ENCODE measurements at regions not wholly inside any gene's neighbourhood (a gene's known extent, or its start where the extent isn't known, plus 50 kb on each side); places are given as distances from the start of the nearest gene placed in this dataset.
"Not testable (repeated sequence)": the region's sequence is repeated elsewhere in the genome, so short reads cannot be mapped to it uniquely, and the experiment has no call there.

DNA sequence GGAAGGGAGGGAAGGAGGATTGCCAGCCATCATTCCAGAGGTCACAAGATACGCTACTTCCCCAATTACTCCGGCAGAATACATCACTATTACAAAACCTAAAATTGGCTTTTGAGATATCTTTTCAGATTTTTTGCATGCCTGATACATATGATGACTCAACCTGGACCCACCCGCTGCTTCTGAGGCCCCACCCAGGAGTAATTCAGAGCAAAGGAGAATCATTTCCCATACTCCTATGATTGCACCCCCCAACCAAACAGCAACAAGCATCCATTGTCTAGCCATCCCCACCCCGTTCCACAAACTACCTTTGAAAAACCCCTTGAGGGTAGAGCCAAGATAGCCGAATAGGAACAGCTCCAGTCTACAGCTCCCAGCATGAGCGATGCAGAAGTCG lies 163.5 kb upstream of the GJE1 start:
- no peak for DNase-seq

DNA sequence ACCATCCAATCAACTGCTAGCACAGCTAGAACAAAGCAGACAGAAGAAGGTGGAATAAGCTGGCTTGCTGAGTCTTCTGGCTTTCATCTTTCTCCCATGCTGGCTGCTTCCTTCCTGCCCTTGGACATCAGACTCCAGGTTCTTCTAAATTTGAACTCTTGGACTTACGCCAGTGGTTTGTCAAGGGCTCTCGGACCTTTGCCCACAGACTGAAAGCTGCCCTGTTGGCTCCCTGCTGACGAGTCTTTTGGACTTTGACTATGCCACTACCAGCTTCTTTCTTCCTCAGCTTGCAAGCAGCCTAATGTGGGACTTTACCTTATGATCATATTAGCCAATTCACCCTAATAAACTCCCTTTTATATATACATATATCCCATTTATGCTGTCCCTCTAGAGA lies 164.1 kb upstream of the GJE1 start:
- DNase-seq: no peak

DNA sequence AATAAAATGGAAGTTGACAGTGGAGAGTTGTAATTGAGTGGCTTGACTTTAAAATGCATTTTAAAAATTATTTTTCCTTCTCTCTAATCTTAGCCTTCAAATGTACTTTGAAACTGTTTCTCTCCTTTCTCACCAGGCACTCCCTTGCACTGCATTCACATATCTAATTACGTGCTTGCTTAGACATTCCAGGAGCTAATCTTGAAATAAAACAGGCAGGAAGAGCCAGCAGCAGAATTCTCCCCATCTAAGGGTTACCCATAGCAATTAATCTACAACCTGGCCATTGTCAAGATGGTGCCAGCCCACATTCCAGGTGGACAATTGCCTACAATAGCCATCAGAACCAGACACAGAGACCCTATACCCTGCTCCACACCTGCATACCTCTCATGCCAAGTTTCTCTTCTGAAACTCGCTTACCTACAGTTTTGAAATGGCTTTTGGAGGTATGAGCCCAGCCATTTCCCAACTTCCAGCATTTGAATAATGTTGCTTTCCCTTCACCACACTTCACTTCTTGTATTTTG lies 167.6 kb upstream of the GJE1 start:
- DNase-seq: no peak

DNA sequence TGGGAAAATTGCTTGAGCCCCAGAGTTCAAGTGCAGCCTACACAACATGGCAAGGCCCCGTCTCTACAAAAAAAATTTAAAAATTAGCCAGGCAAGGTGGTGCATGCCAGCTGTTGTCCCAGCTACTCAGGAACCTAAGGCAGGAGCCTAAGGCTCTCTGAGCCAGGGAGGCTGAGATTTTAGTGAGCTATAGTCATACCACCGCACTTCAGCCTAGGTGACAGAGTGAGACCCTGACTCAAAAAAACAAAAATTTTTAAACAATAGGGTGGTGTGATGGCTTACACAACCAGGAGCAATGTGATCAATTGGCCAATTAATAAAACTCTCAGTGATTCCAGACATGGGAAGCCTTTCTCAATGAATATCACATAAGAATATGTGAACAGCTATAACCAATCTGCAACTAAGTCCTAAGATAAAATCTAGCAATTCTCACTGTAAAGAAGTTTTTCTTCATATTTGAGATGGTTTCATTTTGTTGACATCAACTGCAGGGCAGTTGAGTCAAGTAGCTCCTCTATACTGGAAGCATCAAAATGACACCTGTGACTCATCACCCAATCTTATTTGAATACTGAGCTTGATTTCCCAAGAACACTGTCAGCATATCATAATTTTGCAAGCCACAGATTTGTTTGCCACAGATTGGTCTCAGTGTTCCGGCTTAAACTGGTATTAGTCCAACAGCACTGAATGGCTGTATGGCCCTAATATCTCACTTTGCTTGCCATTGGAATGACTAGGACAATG lies 169.0 kb upstream of the GJE1 start:
- DNase-seq: no peak

DNA sequence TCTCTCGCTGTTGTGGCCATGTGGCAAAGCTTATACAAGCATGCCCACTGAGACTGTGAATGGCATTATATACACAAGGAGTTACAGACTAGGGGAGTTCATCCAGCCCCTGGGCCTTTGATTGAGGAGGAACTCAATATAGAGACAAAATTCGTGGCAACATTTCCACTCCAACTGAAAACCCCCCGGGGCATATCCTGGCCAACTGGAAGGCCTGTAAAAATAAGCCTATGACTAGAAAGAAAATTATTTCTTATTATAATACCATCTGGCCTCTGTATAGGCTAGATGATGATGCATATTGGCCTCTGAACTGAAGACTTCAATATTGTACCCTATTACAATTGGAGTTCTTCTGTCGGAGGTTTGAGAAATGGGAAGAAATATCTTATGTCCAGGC lies 175.5 kb upstream of the GJE1 start:
- DNase-seq: no peak

DNA sequence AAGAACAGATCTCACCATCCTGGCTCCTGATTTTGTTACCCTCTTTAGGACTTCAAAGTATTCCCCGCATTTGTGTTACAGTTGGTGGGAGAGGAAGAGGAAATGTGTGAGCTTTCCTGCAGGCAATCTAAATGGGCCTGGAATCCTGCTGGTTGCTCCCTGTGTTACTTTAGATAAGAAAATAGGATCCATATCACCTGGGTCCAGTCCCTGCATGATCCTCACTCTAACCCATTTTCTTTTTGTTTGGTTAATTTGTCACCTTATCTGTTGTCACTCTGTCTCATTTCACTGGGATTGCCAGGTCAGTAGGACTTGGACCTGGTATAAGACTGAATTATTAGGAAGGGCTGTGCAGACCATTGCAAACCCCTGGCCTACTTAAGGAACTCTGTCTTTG lies 175.9 kb upstream of the GJE1 start:
- no peak for DNase-seq

DNA sequence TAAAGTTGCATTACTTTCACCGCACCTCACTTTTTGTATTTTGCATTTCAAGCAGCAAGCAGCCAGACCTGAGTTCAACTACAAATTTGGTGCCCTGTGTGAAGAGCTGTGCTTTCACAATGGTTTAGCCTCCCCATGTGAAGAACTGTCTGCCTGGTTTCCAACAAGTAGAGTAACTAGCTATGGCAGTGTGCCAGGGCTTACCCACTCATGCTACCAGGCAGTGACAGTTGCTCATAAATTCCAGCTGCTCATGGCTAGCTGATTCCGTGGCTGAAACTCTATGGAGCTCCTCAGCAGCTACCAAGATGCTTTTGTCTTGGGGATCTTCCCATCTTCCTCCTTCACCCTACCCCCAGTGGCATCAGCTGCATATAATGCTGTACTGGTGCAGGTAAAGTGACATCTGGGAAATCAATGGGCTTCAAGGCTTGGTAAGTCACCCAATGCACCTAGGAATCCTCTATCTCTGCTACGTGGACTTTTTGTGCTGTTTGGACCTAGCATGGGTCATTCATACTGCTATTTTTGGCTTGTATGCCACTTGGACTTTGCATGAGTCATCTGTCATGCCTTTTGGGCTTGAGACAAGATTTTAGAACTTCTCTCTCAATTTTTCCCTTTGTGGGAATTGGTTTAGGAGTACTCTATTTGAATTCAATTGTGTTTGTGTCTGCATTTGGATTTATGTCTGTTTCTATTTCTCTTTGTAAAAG lies 176.5 kb upstream of the GJE1 start:
- DNase-seq: no peak

DNA sequence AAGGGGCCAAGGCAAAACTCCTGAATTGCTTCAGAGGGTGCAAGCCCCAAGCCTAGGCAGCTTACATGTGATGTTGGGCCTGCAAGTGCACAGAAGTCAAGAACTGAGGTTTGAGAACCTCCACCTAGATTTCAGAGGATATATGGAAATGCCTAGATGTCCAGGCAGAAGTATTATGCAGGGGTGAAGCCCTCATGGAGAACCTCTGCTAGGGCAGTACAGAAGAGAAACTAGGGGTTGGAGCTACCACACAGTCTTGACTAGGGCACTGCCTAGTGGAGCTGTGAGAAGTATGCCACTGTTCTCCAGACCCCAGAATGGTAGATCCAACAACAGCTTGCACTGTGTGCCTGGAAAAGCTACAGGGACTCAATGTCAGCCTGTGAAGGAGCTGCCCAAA lies 179.7 kb upstream of the GJE1 start:
- DNase-seq: no peak

DNA sequence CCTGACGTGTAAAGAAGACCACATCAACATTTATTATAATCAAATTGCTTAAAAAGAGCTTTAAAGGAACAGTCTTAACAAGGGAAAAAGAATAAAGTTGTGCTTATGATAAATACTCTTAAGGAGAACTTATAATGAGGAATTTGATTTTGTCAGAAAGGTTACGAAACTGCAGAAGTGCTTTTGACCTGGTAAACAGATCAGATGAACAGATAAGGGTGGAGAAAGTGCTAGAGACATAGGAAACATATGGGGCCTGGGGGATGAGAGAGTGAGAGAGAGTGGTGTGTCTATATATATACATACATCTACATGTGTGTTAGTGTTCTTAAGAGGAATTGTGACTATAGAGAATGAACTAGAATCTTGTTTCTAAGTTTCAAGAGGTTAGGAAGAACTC lies 186.2 kb upstream of the GJE1 start:
- DNase-seq: no peak

DNA sequence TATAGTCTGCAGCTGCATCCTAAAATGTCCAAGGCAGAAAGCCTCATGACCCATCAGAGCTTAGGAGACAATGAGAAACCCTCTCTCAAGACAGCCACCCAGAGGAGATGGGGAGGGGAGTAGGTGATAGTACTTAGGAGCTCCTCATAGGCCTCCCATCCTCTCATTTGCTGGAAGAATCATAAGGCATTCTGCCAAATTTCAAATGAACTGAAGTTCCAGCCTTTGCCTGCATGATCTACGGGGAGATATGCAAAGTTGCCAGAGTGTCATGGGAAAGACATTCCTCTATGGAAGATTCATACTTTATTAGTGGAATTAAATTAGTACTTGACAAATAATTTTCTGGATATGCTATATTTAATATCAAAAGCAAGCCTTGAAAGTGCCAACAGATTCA lies 194.1 kb upstream of the GJE1 start:
- DNase-seq: no peak

DNA sequence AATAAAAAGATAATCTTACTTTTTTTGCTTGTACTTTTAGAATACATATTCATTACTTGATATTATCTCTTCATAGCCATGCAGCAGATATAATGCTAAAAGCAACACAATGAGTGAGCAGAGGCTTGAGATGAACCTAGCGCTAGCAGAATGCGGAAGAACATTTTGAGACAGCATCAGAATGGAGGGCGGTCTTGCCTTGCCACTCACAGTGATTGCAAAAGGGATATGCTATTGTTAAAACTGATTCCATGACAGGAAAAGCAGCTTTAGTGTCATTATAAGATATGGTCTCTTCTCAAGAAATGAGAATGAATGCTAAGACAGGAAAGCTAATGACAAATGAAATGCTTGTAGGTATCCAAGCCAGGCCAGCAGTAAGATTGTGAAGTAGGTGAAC lies 200.0 kb upstream of the GJE1 start:
- DNase-seq: no peak

DNA sequence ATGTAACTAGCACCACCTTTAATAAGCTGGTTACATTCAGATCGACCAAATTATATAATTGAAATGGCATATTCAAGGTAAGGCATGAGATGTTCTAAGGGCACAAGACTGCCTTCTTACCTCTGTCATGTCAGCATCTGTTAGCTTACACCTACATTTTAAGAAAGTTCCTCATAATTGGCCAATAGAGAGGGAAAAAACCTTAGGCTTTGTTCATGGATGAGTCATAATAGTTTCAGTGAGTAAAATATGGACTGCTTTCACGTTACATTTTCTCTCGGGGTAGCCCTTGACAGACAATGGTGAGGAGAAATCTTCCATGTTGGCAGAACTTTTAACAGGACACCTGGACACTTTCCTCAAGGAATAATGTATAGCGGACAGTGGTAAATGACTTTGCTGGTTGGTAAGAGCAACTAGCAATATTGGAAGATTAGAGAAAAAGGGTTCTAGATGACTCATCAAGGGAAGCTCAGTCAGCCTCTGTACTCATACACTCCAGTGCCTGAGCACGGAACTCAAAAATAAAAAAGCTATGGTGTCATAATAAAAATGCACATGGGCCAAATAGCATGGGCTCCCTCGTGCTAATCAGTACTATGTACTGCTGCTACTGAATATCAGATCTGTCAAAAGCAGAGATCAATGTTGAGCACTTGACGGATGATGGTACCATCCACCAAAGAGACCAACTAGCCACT lies 206.4 kb upstream of the GJE1 start:
- not testable (repeated sequence) for DNase-seq

DNA sequence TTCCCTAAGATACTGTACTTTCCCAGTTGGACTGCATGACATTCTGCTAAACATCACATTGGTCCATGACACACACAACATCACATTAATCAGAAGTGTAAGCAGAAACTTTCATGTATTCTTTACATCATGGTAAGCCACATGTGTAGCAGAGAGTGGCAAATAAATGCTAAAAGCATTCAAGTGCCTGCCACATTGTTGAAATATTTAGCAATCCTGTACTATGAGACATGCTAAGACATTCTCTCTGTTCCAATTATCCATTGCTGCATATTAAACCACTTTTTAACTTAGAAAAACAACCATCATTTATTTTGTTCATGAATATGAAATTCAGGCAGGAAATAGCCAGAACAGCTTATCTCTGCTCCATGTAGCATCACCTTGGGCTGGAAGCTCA lies 207.7 kb upstream of the GJE1 start:
- no peak for DNase-seq

DNA sequence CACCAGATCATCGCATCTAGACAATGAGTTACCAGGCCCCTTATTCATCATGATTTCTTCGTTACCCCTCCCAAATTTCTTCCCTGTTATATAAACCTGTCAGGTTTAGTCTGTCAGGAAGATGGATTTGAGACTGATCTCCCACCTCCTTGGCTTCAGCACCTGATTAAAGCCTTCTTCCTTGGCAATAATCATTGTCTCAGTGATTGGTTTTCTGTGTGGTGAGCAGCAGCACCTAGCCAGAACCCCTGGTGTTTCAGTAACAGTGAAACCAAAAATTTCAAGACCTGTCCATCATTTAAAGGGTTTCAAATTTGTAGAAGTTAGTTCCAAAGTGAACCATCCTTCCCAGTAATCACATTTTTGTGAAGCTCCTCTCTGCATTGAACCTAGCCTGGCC lies 209.8 kb upstream of the GJE1 start:
- no peak for DNase-seq

DNA sequence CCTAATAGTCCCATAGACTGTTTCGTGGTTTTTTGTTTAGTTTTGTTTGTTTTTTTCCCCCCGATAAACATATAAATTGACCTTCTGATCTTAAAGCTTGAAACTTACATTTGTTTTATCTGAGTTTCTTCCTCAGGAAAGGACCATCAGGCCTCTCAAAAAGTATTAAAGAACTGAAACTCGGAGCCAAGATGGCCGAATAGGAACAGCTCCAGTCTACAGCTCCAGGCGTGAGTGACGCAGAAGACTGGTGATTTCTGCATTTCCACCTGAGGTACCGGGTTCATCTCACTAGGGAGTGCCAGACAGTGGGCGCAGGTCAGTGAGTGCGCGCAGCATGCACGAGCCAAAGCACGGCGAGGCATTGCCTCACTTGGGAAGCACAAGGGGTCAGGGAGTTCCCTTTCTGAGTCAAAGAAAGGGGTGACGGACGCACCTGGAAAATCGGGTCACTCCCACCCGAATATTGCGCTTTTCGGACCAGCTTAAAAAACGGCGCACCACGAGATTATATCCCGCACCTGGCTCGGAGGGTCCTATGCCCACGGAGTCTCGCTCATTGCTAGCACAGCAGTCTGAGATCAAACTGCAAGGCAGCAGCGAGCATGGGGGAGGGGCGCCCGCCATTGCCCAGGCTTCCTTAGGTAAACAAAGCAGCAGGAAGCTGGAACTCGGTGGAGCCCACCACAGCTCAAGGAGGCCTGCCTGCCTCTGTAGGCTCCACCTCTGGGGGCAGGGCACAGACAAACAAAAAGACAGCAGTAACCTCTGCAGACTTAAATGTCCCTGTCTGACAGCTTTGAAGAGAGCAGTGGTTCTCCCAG lies 215.8 kb upstream of the GJE1 start:
- not testable (repeated sequence) for DNase-seq

DNA sequence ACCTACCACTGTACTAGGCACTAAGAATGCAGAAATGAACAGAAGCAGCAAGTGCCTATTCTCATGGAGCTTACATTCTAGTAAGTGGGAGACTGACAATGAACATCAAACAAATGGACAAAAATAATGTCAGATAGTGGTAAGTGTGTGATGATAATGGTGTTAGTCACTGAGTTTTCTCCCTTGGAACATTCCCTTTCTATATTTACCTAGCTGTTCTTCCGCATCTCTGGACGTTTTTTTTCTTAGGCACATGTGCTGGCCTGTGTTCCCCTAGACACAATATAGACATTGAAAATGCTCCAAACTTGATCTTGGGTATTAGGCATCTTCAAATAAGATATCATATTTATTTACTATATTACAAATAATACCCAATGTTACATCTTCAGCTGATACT lies 218.1 kb upstream of the GJE1 start:
- no peak for DNase-seq

DNA sequence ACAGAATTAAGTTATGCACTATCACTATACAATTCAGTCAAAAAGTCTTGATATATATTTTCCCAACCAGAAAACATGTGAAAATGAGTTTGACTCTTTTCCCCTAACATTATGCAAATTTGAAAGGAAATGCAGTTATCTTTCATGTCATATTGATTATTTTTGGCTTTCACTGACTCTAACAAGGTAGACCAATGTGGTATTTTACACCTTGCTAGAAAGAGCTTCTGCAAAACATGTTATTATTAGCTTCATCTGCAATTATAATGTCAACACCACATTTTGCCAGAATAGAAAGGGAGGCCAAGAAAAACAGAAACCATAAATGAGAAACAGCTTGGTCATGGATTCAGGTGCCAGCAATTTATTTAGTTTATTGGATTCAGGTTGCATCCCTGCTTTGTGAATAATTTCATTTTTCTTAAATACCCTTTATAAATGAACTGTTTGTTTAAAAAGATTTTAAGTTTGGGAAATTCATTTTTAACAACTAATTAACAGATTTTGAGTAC lies 226.1 kb upstream of the GJE1 start:
- DNase-seq: no peak

DNA sequence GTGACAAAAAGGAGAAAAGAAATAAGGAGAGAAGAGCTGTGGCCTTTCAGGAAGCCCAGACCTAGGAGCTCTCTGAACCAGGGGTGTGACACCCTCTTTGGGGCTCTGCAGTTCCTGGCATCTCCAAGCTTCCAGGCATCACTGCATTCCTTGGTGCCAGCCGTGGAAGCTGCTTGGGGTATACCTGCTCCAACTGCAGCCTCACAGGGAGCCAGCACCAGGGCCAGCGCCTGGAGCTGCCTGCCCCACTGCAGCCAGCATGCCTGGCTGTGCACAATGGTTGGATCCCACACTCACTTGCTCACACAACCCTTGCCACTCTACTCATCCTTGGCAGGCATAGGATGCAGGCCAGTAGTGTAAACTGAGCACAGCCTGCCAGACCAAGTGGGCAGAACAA lies 242.1 kb upstream of the GJE1 start:
- DNase-seq: no peak

DNA sequence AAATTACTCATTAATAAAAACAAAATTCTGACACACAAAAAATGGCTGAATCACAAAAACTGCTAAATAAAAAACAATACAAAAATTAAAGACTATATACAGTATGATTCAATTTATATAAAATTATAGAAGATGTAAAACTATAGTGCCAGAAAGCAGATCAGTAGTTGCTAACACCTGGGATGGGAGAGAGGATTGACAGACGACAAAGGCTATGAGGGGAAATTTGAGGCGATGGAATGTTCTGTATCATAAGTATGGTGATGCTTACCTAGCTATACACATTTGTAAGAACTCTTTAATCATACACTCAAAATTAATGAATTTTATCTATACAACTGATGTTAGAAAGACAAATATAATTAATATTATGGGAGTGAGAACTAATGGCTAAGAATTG lies 247.9 kb upstream of the GJE1 start:
- no peak for DNase-seq

DNA sequence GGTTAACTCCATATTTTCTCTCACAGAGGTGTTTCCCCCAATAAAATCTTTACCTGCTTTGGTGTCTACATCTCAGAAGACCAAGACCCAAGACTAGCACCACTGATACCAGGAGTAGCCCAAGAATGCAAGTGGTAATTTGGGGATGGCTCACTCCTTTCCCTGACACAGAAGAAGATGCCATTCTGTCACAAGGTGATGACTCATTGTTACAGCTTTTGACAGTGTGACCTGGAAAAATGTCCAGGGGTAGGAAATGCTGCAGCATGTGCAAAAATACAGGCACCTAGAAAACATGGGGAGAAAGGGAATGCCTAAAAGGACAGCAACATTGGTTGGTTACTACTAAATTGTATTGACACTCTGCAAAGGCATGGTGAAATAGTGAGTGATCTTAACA lies 254.0 kb upstream of the GJE1 start:
- no peak for DNase-seq

DNA sequence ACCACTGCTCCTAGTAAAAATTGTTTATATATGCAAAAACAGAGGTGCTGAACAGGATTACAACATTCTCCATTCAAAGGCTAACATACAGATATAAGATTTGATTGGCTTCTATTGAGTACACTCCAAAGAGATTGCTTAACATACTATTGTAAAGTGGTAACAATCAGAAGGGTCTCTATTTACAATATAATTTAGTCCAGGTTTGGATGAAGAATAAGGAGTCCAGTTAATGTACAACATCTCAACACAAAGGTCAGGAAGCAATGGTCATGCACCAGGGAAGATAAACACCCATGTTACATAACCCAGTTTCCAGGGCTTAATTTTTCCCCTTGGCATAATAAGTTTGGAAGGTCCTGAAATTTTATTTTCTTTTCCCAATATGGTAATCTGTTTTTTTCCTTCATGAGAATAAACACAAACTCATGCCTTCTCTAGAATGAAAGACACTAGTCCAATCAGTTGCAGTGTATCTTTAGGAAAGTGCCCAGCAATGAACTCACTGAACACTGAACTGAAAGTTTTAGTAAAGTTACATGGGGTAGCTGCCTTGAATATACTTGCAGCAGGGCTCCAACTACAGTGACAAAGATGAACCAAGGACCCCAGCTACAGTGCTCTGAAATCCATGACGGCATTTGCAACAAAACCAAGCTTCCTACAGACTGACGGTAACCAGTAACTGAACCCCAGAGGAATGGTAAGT lies 255.3 kb upstream of the GJE1 start:
- no peak for DNase-seq

DNA sequence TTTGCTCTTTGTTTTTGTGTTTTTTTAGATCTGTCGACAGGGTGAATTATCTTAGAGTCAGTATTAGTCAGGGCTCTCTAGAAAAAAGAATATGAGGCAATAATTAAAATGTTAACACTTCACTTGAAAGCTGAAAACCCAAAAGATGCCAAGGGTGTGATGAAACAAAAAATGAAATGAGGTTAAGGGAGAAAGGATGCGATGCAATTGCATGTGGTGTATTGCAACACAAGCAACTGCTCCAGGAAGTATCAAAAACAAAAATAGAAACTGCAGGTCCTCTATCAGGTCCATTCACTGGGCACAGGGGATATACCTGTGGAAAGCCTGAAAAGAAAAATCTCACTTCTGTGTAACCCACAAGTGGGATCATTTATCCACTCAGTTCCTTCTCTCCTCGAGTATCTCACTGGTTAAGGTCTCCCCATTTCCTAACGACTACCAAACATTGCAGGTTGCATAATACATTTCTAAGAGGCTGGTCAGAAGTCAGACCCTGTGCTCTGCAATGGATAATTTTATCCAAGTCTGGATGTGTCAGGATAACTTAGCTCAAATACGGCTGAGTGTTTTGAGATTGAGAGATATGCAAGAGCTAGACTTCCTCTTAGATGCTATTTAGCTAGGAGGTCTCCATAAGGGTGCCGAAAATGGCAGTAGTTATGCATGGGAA lies 257.7 kb upstream of the GJE1 start:
- DNase-seq: no peak
